Right lung (tissue), 2 donors: ENCODE measurements at regions not wholly inside any gene's neighbourhood (a gene's known extent, or its start where the extent isn't known, plus 50 kb on each side); places are given as distances from the start of the nearest gene placed in this dataset.

Source experiments
- DNase-seq, 2 donors: peaks; one replicate each; pipeline ENCODE4 v3.0.0-alpha.2; 2013

GRCh38 chr6:155604991-155605390, 149.4 kb upstream of the NOX3 start:
- no peak for DNase-seq

GRCh38 chr6:155599561-155599960, 143.9 kb upstream of the NOX3 start:
- DNase-seq, result no peak

- no peak for DNase-seq
Observed at GRCh38 chr6:155599160-155599559, 143.5 kb upstream of the NOX3 start.

GRCh38 chr6:155595284-155595683, 139.6 kb upstream of the NOX3 start:
- DNase-seq, result no peak

GRCh38 chr6:155591741-155592140, 136.1 kb upstream of the NOX3 start:
- no peak for DNase-seq

- DNase-seq, result no peak
Observed at GRCh38 chr6:155589190-155589589, 133.6 kb upstream of the NOX3 start.

- no peak for DNase-seq
Observed at GRCh38 chr6:155587817-155588216, 132.2 kb upstream of the NOX3 start.

GRCh38 chr6:155586090-155586489, 130.5 kb upstream of the NOX3 start:
- no peak for DNase-seq

- DNase-seq, result no peak
Observed at GRCh38 chr6:155584006-155584405, 128.4 kb upstream of the NOX3 start.

- no peak for DNase-seq
Observed at GRCh38 chr6:155582016-155582991, 126.7 kb upstream of the NOX3 start.

- DNase-seq, result no peak
Observed at GRCh38 chr6:155580904-155581303, 125.3 kb upstream of the NOX3 start.

GRCh38 chr6:155578251-155578650, 122.6 kb upstream of the NOX3 start:
- no peak for DNase-seq

GRCh38 chr6:155561966-155562364, 106.3 kb upstream of the NOX3 start:
- DNase-seq, result no peak

- DNase-seq, result no peak
Observed at GRCh38 chr6:155561257-155561965, 105.8 kb upstream of the NOX3 start.

GRCh38 chr6:155549928-155550327, 94.3 kb upstream of the NOX3 start:
- DNase-seq, result no peak

GRCh38 chr6:155549028-155549798, 93.6 kb upstream of the NOX3 start:
- DNase-seq, result no peak

- no peak for DNase-seq
Observed at GRCh38 chr6:155548576-155548975, 92.9 kb upstream of the NOX3 start.

GRCh38 chr6:155544677-155545076, 89.0 kb upstream of the NOX3 start:
- DNase-seq, result no peak

- peak; percentile 60 to 61 for DNase-seq
Observed at GRCh38 chr6:155543166-155543847, 87.7 kb upstream of the NOX3 start.

- no peak for DNase-seq
Observed at GRCh38 chr6:155542036-155542435, 86.4 kb upstream of the NOX3 start.

- DNase-seq, result no peak
Observed at GRCh38 chr6:155538708-155539390, 83.2 kb upstream of the NOX3 start.
